ENCODE measurements at regions not wholly inside any gene's neighbourhood (a gene's known extent, or its start where the extent isn't known, plus 50 kb on each side); places are given as distances from the start of the nearest gene placed in this dataset.
A peak's percentile ranks its signal among the peaks of the same experiment; 100 is the strongest.

DNA sequence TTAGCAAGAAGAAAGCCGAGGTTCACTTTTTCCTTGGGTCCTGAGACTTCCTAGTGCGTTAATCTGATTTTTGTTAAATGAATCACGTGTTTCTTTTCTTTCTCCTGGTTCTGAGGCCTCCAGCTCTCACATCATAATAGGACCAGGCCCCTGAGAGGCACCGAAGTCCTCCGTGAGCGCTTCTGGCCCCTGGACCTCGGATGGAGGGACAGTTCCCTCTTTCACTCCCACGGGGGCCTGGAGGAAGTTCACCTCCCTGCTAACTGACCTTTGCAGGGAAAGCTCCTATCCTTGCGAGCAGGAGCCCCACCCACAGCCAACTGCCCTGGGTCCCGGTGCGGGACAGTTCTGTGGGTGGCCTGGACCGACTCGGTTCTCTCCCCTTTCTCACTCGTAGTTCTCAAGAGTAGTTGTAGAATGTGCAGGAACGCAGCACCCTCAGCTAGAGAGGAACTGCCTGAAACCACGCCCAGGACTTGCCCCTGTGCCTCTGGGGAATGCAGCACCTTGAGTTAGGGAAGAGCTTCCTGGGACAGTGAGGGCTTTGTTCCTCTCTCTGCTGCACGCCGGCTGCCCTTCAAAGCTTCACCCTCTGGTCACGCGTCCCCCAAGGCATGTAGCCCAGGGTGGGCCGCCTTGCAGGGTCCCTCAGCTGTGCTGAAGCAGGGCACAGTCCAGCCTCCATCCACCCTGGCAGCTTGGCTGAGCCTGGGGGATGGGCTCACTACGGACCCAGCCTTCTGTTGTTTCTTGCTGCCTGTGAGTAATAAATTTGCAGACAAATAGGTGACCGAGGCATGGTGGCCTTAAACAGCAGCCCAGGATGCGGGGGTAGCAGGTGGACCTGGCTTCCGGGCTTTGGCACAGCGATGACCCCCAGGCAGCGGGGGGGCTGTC, 264.6 kb downstream of the ADGRD1 start:
- no peaks in the 10 kb centered on the region for H3K36me3 ChIP-seq (ENCODE audit: control insufficient read depth in 3 of 3, insufficient read depth in 2 of 3, low read depth in 1 of 3, low read length in 3 of 3)
- H3K27ac ChIP-seq (ENCODE audit: low read depth in 1 of 3, low read length in 2 of 3), result peak overlapping the region in 1 of 3 donors; percentile 47
- no peak for FAIRE-seq
- 21 to 51% (median 23%) methylated on average over 27 of the region's 27 CpGs for WGBS, 3 donors
- peaks cover 0 to 34% (median 2%) of the 10 kb centered on the region in 3 donors for H3K4me1 ChIP-seq (ENCODE audit: control insufficient read depth in 3 of 3, insufficient read depth in 2 of 3, low read depth in 1 of 3, low read length in 2 of 3)
- H3K27me3 ChIP-seq (ENCODE audit: control insufficient read depth in 3 of 3, insufficient read depth in 3 of 3, low read length in 3 of 3), result peaks cover 0 to 5% (median 0%) of the 10 kb centered on the region in 3 donors
- H3K9me3 ChIP-seq (ENCODE audit: control insufficient read depth in 2 of 2, insufficient read depth in 1 of 2, low read depth in 1 of 2, low read length in 1 of 2), result no peaks in the 10 kb centered on the region
- peak; percentile 39 to 85 for DNase-seq
- no peak overlapping the region for H3K4me3 ChIP-seq (ENCODE audit: low read depth in 1 of 3, low read length in 3 of 3)

DNA sequence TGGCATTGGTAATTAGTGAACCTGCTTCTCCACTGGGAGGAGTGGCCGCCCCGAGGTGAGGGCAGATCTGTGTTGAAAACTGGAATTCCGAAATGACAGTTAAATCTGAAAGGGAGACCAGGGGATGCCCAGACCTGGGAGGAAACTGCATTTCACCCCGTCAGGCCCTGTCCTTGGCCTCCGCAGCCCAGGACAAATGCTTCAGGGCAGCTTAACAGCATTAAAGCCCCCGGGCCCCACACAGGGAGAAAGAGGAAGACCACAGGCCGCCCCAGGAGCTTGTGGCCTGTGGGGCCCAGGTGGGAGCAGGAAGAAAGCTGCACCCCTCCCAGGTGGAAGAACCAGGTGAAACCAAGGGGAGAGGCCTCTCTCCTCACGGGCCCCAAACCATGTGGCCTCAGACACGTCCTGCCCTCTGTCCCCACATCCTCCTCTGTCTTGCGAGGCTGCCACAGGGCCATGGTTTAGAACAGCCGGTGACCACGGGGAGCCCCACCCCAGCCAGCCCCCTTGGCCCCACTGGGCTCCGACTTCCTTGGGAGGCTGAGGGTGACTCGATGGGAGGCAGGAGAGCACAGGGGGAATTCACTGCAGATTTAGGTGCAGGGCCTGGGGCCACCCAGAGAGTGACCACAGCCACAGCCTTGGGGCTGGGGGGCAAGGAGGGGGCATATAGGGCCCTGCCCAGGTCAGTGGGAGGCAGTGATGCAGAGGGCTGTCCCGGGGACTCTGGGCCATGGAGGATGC, 265.4 kb downstream of the ADGRD1 start:
- H3K9me3 ChIP-seq (ENCODE audit: control insufficient read depth in 2 of 2, insufficient read depth in 1 of 2, low read depth in 1 of 2, low read length in 1 of 2), result no peaks in the 10 kb centered on the region
- no peak overlapping the region for H3K4me3 ChIP-seq (ENCODE audit: low read depth in 1 of 3, low read length in 3 of 3)
- peak overlapping the region in 1 of 3 donors; percentile 47 for H3K27ac ChIP-seq (ENCODE audit: low read depth in 1 of 3, low read length in 2 of 3)
- peak in 1 of 2 donors; percentile 70 for DNase-seq
- peaks cover 0 to 34% (median 2%) of the 10 kb centered on the region in 3 donors for H3K4me1 ChIP-seq (ENCODE audit: control insufficient read depth in 3 of 3, insufficient read depth in 2 of 3, low read depth in 1 of 3, low read length in 2 of 3)
- 53 to 67% (median 63%) methylated on average over 15 of the region's 15 CpGs for WGBS, 3 donors
- peaks cover 0 to 5% (median 0%) of the 10 kb centered on the region in 3 donors for H3K27me3 ChIP-seq (ENCODE audit: control insufficient read depth in 3 of 3, insufficient read depth in 3 of 3, low read length in 3 of 3)
- no peak for FAIRE-seq
- no peaks in the 10 kb centered on the region for H3K36me3 ChIP-seq (ENCODE audit: control insufficient read depth in 3 of 3, insufficient read depth in 2 of 3, low read depth in 1 of 3, low read length in 3 of 3)

DNA sequence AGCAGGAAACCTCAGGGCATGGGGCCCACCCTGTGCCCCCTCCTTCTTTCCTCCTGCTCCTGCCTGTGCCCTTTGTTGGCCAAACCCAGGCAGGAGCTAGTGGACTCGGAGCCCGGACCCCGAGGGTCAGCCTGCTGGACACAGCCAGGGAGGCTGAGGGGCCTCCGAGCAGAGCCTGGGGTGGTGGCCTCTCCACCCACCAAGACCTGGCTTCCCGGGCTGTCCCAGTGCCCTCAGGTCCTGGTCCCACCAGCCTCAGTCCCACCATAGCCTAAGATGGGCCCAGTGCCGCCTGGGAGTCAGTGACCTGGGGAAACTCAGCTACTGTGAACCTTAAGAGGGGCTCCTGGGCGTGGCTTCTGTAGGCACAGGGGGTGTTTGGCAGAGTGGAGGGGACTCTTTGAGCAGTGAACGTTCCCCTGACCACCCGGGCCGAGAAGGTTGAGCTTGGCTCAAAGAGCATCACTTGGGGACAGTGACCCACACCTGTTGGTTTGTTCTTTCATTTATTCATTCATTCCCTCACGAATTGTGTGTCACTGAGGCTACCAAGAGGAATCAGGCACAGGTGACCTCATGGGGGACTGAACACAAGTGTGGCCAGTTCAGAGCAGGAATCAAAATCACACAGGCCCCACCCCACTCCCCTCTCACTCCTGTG, 266.1 kb downstream of the ADGRD1 start:
- Histone ChIP-seq H3K27ac (ENCODE audit: low read depth in 1 of 3, low read length in 2 of 3) (no peak overlapping the region), H3K9me3 (ENCODE audit: control insufficient read depth in 2 of 2, insufficient read depth in 1 of 2, low read depth in 1 of 2, low read length in 1 of 2) (no peaks in the 10 kb centered on the region), H3K36me3 (ENCODE audit: control insufficient read depth in 3 of 3, insufficient read depth in 2 of 3, low read depth in 1 of 3, low read length in 3 of 3) (no peaks in the 10 kb centered on the region), H3K27me3 (ENCODE audit: control insufficient read depth in 3 of 3, insufficient read depth in 3 of 3, low read length in 3 of 3) (peaks cover 0 to 5% (median 0%) of the 10 kb centered on the region in 3 donors), H3K4me3 (ENCODE audit: low read depth in 1 of 3, low read length in 3 of 3) (no peak overlapping the region), H3K4me1 (ENCODE audit: control insufficient read depth in 3 of 3, insufficient read depth in 2 of 3, low read depth in 1 of 3, low read length in 2 of 3) (peaks cover 0 to 34% (median 2%) of the 10 kb centered on the region in 3 donors)
- 83 to 89% (median 87%) methylated on average over 11 of the region's 11 CpGs for WGBS, 3 donors
- FAIRE-seq, result no peak
- no peak for DNase-seq

DNA sequence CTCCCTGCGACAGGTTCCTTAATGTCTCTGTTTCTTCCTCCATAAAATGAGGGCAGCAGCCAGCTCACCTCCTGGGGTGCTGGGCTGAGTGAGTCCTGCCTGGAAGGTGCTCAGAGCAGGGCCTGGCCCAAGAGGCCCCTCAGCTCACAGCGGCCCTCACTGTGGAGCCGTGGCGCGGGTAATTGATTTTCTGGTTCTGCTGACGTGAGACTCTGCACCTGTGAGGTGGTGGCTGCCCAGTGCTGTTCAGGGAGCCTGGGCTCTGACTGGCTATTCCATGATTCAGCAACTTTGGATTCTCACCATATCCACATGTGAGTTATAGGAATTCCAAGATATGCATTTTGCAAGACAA, 266.6 kb downstream of the ADGRD1 start:
- DNase-seq (peak in 1 of 2 donors; percentile 38), FAIRE-seq (no peak)
- WGBS, 3 donors, result 87 to 92% (median 89%) methylated on average over 6 of the region's 6 CpGs
- peaks cover 0 to 5% (median 0%) of the 10 kb centered on the region in 3 donors for H3K27me3 ChIP-seq (ENCODE audit: control insufficient read depth in 3 of 3, insufficient read depth in 3 of 3, low read length in 3 of 3)
- no peaks in the 10 kb centered on the region for H3K36me3 ChIP-seq (ENCODE audit: control insufficient read depth in 3 of 3, insufficient read depth in 2 of 3, low read depth in 1 of 3, low read length in 3 of 3)
- H3K27ac ChIP-seq (ENCODE audit: low read depth in 1 of 3, low read length in 2 of 3), result no peak overlapping the region
- no peaks in the 10 kb centered on the region for H3K9me3 ChIP-seq (ENCODE audit: control insufficient read depth in 2 of 2, insufficient read depth in 1 of 2, low read depth in 1 of 2, low read length in 1 of 2)
- H3K4me1 ChIP-seq (ENCODE audit: control insufficient read depth in 3 of 3, insufficient read depth in 2 of 3, low read depth in 1 of 3, low read length in 2 of 3), result peaks cover 0 to 34% (median 2%) of the 10 kb centered on the region in 3 donors
- no peak overlapping the region for H3K4me3 ChIP-seq (ENCODE audit: low read depth in 1 of 3, low read length in 3 of 3)

DNA sequence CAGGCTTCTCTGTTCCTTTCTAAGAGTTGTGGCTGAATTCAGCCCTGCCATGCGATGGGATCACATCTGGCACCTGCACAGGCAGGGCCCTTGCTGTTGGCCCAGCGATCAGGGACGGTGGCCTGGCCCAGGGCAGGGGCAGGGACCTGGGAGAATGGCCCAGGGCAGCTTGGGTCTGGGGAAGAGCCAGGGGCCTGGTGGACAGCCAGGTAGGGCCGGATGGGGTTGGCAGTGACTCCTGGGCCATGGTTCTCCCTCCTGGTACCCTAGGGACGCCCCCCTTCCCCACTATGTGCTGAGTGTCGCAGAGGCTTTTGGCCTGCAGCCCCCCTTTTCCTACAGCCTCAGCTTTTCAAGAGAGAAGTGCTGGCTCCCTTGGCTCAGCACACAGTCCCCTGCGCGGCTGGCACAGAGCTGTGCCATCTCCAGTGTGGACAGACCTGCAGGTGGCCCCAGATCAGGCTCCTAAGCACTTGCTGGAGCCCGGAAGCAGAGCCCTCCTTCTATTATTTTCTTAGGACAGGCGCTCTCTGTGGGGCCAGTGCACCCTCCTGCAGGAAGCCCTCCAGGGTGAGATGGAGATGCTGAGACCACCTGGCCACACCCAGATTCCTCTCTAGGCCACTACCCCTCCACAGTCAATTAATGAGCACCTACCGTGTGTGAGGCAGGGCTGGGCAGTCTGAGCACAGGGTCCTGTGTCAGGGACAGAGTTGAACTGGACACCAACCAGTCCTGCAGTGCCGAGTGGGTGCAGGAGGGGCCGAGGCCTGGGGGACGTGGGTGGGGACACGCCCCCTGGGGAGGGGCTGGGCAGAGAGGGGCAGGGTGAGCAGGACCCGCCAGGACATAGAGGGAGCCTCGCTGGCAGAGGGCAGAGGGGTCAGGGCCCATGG, 267.6 kb downstream of the ADGRD1 start:
- Histone ChIP-seq H3K4me1 (ENCODE audit: control insufficient read depth in 3 of 3, insufficient read depth in 2 of 3, low read depth in 1 of 3, low read length in 2 of 3) (peaks cover 0 to 34% (median 2%) of the 10 kb centered on the region in 3 donors), H3K27me3 (ENCODE audit: control insufficient read depth in 3 of 3, insufficient read depth in 3 of 3, low read length in 3 of 3) (peaks cover 0 to 5% (median 0%) of the 10 kb centered on the region in 3 donors), H3K36me3 (ENCODE audit: control insufficient read depth in 3 of 3, insufficient read depth in 2 of 3, low read depth in 1 of 3, low read length in 3 of 3) (no peaks in the 10 kb centered on the region), H3K9me3 (ENCODE audit: control insufficient read depth in 2 of 2, insufficient read depth in 1 of 2, low read depth in 1 of 2, low read length in 1 of 2) (no peaks in the 10 kb centered on the region), H3K4me3 (ENCODE audit: low read depth in 1 of 3, low read length in 3 of 3) (no peak overlapping the region), H3K27ac (ENCODE audit: low read depth in 1 of 3, low read length in 2 of 3) (no peak overlapping the region)
- WGBS, 3 donors, result 56 to 69% (median 68%) methylated on average over 17 of the region's 17 CpGs
- DNase-seq (no peak), FAIRE-seq (no peak)

DNA sequence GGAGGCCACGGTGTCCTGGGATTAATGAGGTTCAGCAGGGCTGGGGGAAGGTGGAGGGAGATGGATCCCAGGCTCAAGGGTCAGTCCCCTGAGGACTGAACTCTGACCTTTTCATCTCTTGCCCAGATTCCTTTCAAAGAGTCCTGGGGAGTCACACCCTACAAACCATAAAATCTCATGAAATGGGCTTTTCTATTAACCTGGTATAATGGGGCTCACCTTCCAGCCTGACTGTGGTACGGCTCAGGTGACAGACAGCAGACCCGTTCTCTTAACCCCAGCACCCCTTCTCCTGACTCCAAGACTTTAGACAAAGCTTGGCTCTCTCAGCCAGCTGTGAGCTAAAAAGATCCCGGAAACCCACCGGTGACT, 268.2 kb downstream of the ADGRD1 start:
- H3K27ac ChIP-seq (ENCODE audit: low read depth in 1 of 3, low read length in 2 of 3), result no peak overlapping the region

DNA sequence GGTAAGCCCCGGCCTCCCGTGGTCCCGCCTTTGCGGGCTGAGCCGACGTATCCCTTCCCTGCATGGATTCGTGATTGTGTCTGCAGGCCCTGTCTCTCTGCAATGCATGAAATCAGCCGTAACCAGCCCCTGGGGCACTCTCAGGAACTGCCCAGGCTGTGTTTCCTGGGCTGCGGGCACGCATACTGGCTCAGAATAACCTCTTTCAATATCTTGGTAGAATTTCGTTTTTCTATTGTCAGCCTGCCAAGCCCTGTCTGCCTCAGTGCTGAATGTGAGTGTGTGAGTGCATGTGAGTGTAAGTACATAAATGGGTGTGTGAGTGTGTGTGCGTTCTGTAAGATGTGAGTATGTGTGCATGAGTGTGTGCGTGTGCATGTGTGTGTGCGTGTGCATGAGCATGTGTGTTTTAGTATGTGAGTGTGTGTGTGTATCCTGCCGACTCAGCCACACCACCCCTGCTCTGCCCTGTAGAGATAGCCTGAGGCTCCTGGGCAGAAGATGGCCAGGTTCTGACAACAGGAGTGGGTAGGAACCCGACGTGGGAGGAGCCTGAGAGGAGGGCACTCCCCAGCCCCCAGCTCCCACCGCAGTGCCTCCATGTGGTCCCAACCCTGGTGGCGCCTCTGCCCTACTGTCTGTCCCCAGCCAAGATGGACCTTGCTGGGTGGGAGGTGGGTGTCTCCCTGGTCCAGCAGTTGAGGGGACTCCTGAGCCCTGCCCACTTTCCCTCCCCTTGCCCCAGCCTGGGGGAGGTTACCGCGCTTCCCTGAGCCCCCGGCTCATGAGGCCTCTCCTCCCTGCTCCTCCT, 268.8 kb downstream of the ADGRD1 start:
- FAIRE-seq (no peak), DNase-seq (peak in 1 of 2 donors; percentile 5)
- 32 to 41% (median 39%) methylated on average over 20 to 22 of the region's 22 CpGs for WGBS, 3 donors
- no peaks in the 10 kb centered on the region for H3K9me3 ChIP-seq (ENCODE audit: control insufficient read depth in 2 of 2, insufficient read depth in 1 of 2, low read depth in 1 of 2, low read length in 1 of 2)
- H3K4me1 ChIP-seq (ENCODE audit: control insufficient read depth in 3 of 3, insufficient read depth in 2 of 3, low read depth in 1 of 3, low read length in 2 of 3), result peaks cover 0 to 31% (median 2%) of the 10 kb centered on the region in 3 donors
- H3K27me3 ChIP-seq (ENCODE audit: control insufficient read depth in 3 of 3, insufficient read depth in 3 of 3, low read length in 3 of 3), result no peaks in the 10 kb centered on the region
- no peak overlapping the region for H3K27ac ChIP-seq (ENCODE audit: low read depth in 1 of 3, low read length in 2 of 3)
- H3K4me3 ChIP-seq (ENCODE audit: low read depth in 1 of 3, low read length in 3 of 3), result no peak overlapping the region
- H3K36me3 ChIP-seq (ENCODE audit: control insufficient read depth in 3 of 3, insufficient read depth in 2 of 3, low read depth in 1 of 3, low read length in 3 of 3), result no peaks in the 10 kb centered on the region

More for the DNA sequence above, 268.2 kb downstream of the ADGRD1 start:
- H3K9me3 ChIP-seq (ENCODE audit: control insufficient read depth in 2 of 2, insufficient read depth in 1 of 2, low read depth in 1 of 2, low read length in 1 of 2), result no peaks in the 10 kb centered on the region
- DNase-seq, result peak; percentile 36 to 61
- no peak for FAIRE-seq
- H3K4me3 ChIP-seq (ENCODE audit: low read depth in 1 of 3, low read length in 3 of 3), result no peak overlapping the region
- peaks cover 0 to 5% (median 0%) of the 10 kb centered on the region in 3 donors for H3K27me3 ChIP-seq (ENCODE audit: control insufficient read depth in 3 of 3, insufficient read depth in 3 of 3, low read length in 3 of 3)
- peaks cover 0 to 34% (median 2%) of the 10 kb centered on the region in 3 donors for H3K4me1 ChIP-seq (ENCODE audit: control insufficient read depth in 3 of 3, insufficient read depth in 2 of 3, low read depth in 1 of 3, low read length in 2 of 3)
- H3K36me3 ChIP-seq (ENCODE audit: control insufficient read depth in 3 of 3, insufficient read depth in 2 of 3, low read depth in 1 of 3, low read length in 3 of 3), result no peaks in the 10 kb centered on the region
- 23 to 27% (median 27%) methylated on average over 5 of the region's 5 CpGs for whole genome bisulfite sequencing, 3 donors
